DND-41 (cell line): ENCODE measurements at regions not wholly inside any gene's neighbourhood (a gene's known extent, or its start where the extent isn't known, plus 50 kb on each side); places are given as distances from the start of the nearest gene placed in this dataset.
A peak's percentile ranks its signal among the peaks of the same experiment; 100 is the strongest.

Experiments
- ATAC-seq: fragments of 200-7000 bp; cut with Tn5 transposase; 3 replicates; pipeline ENCODE4 v1.9.1; 2021; ENCODE audit warnings: low read depth; ENCODE audit not compliant: insufficient read depth
- DNase-seq: peaks from one replicate; pipeline ENCODE4 v3.0.0-alpha.2; 2020
- H2AFZ ChIP-seq: 2 replicates; pipeline ENCODE4 v1.6.0; 2012; ENCODE audit warnings: low read depth, low read length
- H3K27ac ChIP-seq: 2 replicates; pipeline ENCODE4 v1.5.1; 2012; ENCODE audit warnings: low read length, inconsistent platforms
- H3K27me3 ChIP-seq: fragments of 200-600 bp; sonication (generic); 2 replicates; pipeline ENCODE4 v1.6.0; 2012; ENCODE audit warnings: low read length, mild to moderate bottlenecking, inconsistent platforms; ENCODE audit not compliant: insufficient read depth, poor library complexity
- H3K36me3 ChIP-seq: 2 replicates; pipeline ENCODE4 v1.5.1; 2012; ENCODE audit warnings: low read length, inconsistent platforms; ENCODE audit not compliant: insufficient read depth
- H3K4me1 ChIP-seq: 2 replicates; pipeline ENCODE4 v1.5.1; 2012; ENCODE audit warnings: mild to moderate bottlenecking, low read length; ENCODE audit not compliant: insufficient read depth
- H3K4me2 ChIP-seq: 2 replicates; pipeline ENCODE4 v1.6.0; 2012; ENCODE audit warnings: mild to moderate bottlenecking, moderate library complexity, low read length, inconsistent platforms; ENCODE audit not compliant: insufficient read depth
- H3K4me3 ChIP-seq, 2 experiments: fragments of 200-600 bp in 1 of 2; shearing (Covaris generic) in 1 of 2; 2 replicates each; pipeline ENCODE4 v1.5.1; 2012 to 2016; ENCODE audit warnings: inconsistent platforms in 2 of 2, low read length in 2 of 2, mild to moderate bottlenecking in 2 of 2, low read depth in 1 of 2, moderate library complexity in 1 of 2
- H3K79me2 ChIP-seq: 2 replicates; pipeline ENCODE4 v1.6.0; 2012; ENCODE audit warnings: low read length, inconsistent platforms; ENCODE audit not compliant: insufficient read depth
- H3K9ac ChIP-seq: 2 replicates; pipeline ENCODE4 v1.6.0; 2012; ENCODE audit warnings: low read depth, mild to moderate bottlenecking, inconsistent platforms, low read length, moderate library complexity
- H3K9me3 ChIP-seq: 2 replicates; pipeline ENCODE4 v1.5.1; 2012; ENCODE audit warnings: low read length, moderate library complexity, mild to moderate bottlenecking, inconsistent platforms; ENCODE audit not compliant: insufficient read depth, severe bottlenecking
- H4K20me1 ChIP-seq: 2 replicates; pipeline ENCODE4 v1.6.0; 2012; ENCODE audit warnings: low read length; ENCODE audit not compliant: insufficient read depth
- CTCF ChIP-seq: IDR thresholded peaks from 2 replicates; pipeline ENCODE4 v1.5.1; 2012; ENCODE audit warnings: borderline replicate concordance, low read length, moderate library complexity, mild to moderate bottlenecking; ENCODE audit not compliant: poor library complexity, severe bottlenecking; ENCODE audit errors: extremely low read depth
- EZH2 ChIP-seq: IDR thresholded peaks from 3 replicates; pipeline ENCODE4 v1.6.1; 2012; ENCODE audit warnings: borderline replicate concordance, low read depth, mild to moderate bottlenecking, moderate library complexity, low read length, inconsistent platforms; ENCODE audit not compliant: severe bottlenecking

DNA sequence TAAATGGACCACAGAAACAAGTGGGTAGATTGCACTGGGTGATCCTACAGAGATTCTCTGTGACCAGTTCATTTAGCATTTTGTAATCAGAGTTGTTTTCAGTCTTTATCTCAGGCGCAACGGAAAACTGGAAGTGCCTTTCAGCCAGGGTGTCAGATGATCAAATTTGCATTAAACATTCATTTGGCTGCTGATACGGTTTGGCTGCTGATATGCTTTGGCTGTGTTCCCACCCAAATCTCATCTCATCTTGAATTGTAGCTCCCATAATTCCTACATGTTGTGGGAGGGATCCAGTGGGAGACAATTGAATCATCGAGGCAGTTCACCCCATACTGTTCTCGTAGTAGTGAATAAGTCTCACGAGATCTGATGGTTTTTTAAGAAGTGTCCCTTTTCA is 1396.1 kb upstream of the TMEFF2 start:
- Histone ChIP-seq H3K36me3 (no peaks in the 10 kb centered on the region), H3K4me2 (no peak overlapping the region), H3K9ac (no peak overlapping the region), H3K9me3 (peaks cover under 1% of the 10 kb centered on the region), H3K27me3 (no peaks in the 10 kb centered on the region), H3K4me3 (no peak overlapping the region), H3K79me2 (no peaks in the 10 kb centered on the region), H3K27ac (no peak overlapping the region), H3K4me1 (no peaks in the 10 kb centered on the region), H4K20me1 (no peaks in the 10 kb centered on the region), H2AFZ (no peak overlapping the region; the same call in 1 of the 2 replicates)
- TF ChIP-seq EZH2 (no peak), CTCF (no peak)
- no peak for ATAC-seq
- no peak for DNase-seq

- TF ChIP-seq CTCF, result peak; percentile 69
- no peak for TF ChIP-seq EZH2
- ATAC-seq (peak; percentile 83), DNase-seq (peak; percentile 14)
Observed at GRCh38 chr2:193584522-193584938, 1389.8 kb upstream of the TMEFF2 start.

GRCh38 chr2:193583638-193584400 is 1389.1 kb upstream of the TMEFF2 start:
- DNase-seq, result no peak

More at GRCh38 chr2:193584522-193584938, 1389.8 kb upstream of the TMEFF2 start:
- Histone ChIP-seq H3K27me3 (no peaks in the 10 kb centered on the region), H3K27ac (no peak overlapping the region), H3K36me3 (no peaks in the 10 kb centered on the region), H3K4me2 (no peak overlapping the region), H3K79me2 (no peaks in the 10 kb centered on the region), H3K4me1 (no peaks in the 10 kb centered on the region), H2AFZ (no peak overlapping the region), H3K9me3 (peaks cover 4% of the 10 kb centered on the region), H3K9ac (no peak overlapping the region), H3K4me3 (no peak overlapping the region), H4K20me1 (no peaks in the 10 kb centered on the region)

More at GRCh38 chr2:193583638-193584400, 1389.1 kb upstream of the TMEFF2 start:
- no peaks in the 10 kb centered on the region for H3K4me1 ChIP-seq
- H3K36me3 ChIP-seq, result no peaks in the 10 kb centered on the region
- no peaks in the 10 kb centered on the region for H3K79me2 ChIP-seq
- H3K27me3 ChIP-seq, result no peaks in the 10 kb centered on the region
- no peak overlapping the region for H3K4me2 ChIP-seq
- H3K27ac ChIP-seq, result no peak overlapping the region
- no peak for ATAC-seq
- H4K20me1 ChIP-seq, result no peaks in the 10 kb centered on the region
- peak; percentile 27 for TF ChIP-seq CTCF
- TF ChIP-seq EZH2, result no peak
- H3K9me3 ChIP-seq, result peaks cover 4% of the 10 kb centered on the region
- no peak overlapping the region for H2AFZ ChIP-seq
- H3K4me3 ChIP-seq, result no peak overlapping the region
- H3K9ac ChIP-seq, result no peak overlapping the region
